H1 (cell line): ENCODE measurements at regions not wholly inside any gene's neighbourhood (a gene's known extent, or its start where the extent isn't known, plus 50 kb on each side); places are given as distances from the start of the nearest gene placed in this dataset.

Experiments
- CHD2 ChIP-seq: IDR thresholded peaks from 2 replicates; pipeline ENCODE4 v1.6.1; 2012; ENCODE audit warnings: low read length, improper control_type of control experiment
- CTCF ChIP-seq, 3 experiments: IDR thresholded peaks; 1 replicate in 2 of 3; 2 replicates in 1 of 3; pipeline versions ENCODE4 v1.5.1 to v1.6.1; 2011; ENCODE audit warnings: low read length in 3 of 3, mild to moderate bottlenecking in 3 of 3, inconsistent platforms in 2 of 3, low read depth in 1 of 3, moderate library complexity in 1 of 3; ENCODE audit not compliant: insufficient read depth in 1 of 3; ENCODE audit errors: control extremely low read depth in 1 of 3
- USF2 ChIP-seq: IDR thresholded peaks from 2 replicates; pipeline ENCODE4 v1.6.1; 2011; ENCODE audit warnings: low read length, improper control_type of control experiment
- ZNF274 ChIP-seq: IDR thresholded peaks from 2 replicates; pipeline ENCODE4 v1.7.0; 2012; ENCODE audit warnings: low read length, borderline replicate concordance; ENCODE audit errors: extremely low read depth

GRCh38 chr2:239890206-239890746 is 134.9 kb downstream of the NDUFA10 start:
- TF ChIP-seq USF2 (no peak), CTCF (IDR thresholded peaks at IDR 0.05; ENCODE audit: control extremely low read depth in 1 of 3, insufficient read depth in 1 of 3, low read depth in 1 of 3, low read length in 3 of 3) (no peak), ZNF274 (no peak), CHD2 (no peak)
